Skeletal muscle cell (primary cell): ENCODE measurements at regions not wholly inside any gene's neighbourhood (a gene's known extent, or its start where the extent isn't known, plus 50 kb on each side); places are given as distances from the start of the nearest gene placed in this dataset.
A peak's percentile ranks its signal among the peaks of the same experiment; 100 is the strongest.

Experiments
- DNase-seq: peaks from one replicate; pipeline ENCODE4 v3.0.0-alpha.2; 2010; ENCODE audit warnings: low read depth
- H3K4me3 ChIP-seq: 2 replicates; pipeline ENCODE4 v1.5.1; 2011; ENCODE audit warnings: low read depth, mild to moderate bottlenecking, control low read depth, low read length, moderate library complexity

DNA sequence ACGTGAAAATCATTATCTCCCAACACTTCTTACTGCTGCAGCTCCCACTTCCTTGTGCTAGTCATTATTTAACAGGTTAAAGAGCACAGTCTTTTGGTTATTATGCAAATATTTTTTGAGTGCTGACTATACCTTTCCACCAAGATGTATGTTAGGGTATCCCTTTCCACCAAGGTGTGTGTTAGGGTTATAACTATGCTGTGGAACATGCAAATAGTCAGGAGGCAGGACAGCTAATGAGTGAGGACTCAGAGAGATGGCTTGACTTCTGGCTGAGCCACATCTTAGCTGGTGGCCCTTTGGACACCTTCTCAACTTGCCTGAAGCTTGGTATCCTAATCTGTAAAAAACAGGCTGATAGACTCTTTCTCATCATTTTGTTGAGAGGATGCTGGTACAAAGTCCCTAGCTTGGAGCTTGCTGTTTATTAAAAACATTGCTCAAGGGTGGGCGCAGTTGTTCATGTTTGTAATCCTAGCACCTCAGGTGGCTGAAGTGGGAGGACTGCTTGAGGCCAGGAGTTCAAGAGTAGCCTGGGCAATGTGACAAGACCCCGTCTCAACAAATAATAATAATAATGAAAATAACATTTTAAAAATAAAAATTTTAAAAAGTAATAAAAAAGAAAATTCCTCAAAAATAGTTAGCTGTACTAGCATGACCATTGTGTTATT lies 160.5 kb upstream of the ADAMTS9 start:
- DNase-seq, result no peak
- no peak overlapping the region for H3K4me3 ChIP-seq

- no peak for DNase-seq
- no peak overlapping the region for H3K4me3 ChIP-seq
Measured at GRCh38 chr3:64844558-64844957, 156.8 kb upstream of the ADAMTS9 start.

GRCh38 chr3:64837986-64838735 lies 150.4 kb upstream of the ADAMTS9 start:
- H3K4me3 ChIP-seq, result no peak overlapping the region
- no peak for DNase-seq

DNA sequence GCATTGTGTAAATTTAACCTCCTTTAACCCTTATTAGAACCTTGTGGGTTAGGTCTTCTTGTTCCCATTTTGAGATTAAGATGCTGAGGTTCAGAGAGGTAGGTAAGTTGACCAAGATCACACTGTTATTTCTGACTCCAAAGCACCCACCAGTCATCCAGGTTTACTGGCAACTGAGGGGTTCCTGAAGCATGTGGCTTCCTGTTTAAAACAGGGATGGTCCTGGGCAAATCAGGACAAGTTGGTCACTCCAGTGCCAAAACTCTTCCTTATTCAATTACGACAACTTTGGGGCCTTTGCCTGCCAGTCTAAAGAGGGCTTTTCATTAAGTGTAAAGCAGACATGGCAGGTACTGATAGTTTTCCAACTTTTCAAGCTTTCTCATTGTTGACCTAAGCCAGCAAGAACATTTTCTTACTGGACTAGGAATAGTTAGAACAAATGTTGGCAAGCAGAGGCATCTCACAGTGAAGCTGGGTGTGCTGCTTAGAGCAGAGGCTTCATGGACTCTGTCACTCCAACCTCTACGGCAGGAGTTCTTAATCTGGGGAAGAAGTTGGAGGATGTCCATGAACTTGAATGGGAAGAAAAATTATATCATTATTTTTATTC lies 149.4 kb upstream of the ADAMTS9 start:
- no peak overlapping the region for H3K4me3 ChIP-seq
- DNase-seq, result no peak

DNA sequence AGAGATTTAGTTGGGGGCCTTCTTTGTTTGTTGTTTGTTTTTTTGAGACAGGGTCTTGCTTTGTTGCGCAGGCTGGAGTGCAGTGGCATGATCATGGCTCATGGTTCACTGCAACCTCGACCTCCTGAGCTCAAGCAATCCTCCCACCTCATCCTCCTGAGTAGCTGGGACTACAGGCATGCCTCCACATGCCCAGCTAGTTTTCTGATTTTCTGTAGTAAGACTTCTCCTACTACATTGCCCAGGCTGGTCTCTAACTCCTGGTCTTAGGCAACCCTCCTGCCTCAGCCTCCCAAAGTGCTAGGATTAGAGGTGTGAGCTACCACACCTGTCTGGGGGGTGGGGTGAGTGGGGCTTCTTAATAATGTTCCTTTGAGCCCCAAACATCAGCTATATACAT lies 148.3 kb upstream of the ADAMTS9 start:
- H3K4me3 ChIP-seq, result no peak overlapping the region
- DNase-seq, result no peak

- DNase-seq, result no peak
- H3K4me3 ChIP-seq, result no peak overlapping the region
Measured at GRCh38 chr3:64832098-64832497, 144.3 kb upstream of the ADAMTS9 start.

DNA sequence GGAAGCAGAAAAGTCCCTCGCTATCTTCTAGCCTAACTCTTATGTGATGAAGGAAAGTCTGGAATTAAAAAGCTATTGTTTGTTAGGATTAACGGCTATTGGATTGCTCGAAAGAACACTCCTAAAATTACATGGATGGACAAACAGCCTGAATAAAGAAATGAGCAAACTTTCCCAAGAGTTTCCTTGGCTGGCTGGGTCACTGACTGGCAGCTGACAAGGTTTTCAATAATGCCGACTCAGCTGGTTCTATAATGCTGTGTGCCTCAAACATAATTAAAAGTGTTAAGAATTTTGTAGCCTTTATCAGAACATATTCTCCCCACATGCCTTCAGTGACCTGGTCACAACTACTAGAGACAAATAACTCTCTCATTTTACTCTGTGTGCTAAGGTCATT lies 142.9 kb upstream of the ADAMTS9 start:
- DNase-seq, result no peak
- no peak overlapping the region for H3K4me3 ChIP-seq

- DNase-seq, result no peak
- no peak overlapping the region for H3K4me3 ChIP-seq
Measured at GRCh38 chr3:64829331-64829730, 141.5 kb upstream of the ADAMTS9 start.

- H3K4me3 ChIP-seq, result no peak overlapping the region
- DNase-seq, result no peak
Measured at GRCh38 chr3:64828276-64828675, 140.5 kb upstream of the ADAMTS9 start.

DNA sequence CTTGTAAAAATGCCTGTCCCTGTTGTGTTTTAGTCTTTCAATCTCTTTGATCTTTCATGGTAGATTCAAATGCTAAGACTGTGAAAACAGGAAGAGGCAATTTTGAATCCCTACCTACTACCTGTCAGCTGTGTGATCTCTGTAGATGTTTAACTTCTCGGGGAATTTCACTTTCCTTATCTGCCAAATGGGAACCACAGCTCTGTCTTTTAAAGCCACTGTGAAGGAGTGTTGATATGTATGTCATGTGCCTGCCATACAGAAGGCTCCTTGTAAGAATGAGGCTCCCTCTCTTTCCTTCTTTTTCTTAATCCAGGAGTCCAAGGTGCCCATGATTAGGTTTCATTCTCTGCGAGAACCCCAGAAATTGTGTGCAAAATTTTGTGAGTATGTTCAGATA lies 139.6 kb upstream of the ADAMTS9 start:
- no peak for DNase-seq
- H3K4me3 ChIP-seq, result no peak overlapping the region

DNA sequence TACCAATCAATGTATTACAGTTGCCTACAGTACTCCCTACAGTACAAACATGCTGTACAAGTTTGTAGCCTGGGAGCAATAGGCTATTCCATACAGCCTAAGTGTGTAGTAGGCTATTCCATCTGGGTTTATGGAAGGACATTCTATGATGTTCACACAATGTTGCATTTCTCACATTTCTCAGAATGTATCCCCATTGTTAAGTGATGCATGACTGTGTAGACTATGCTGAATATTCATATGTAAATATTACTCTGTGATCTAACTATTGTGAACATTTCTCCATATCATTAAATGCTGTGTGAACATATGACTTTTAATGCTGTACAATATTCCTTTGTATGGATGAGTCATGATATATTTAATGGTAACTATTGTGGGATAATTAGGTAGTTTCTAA lies 139.2 kb upstream of the ADAMTS9 start:
- no peak overlapping the region for H3K4me3 ChIP-seq
- no peak for DNase-seq

GRCh38 chr3:64825404-64826120 lies 137.8 kb upstream of the ADAMTS9 start:
- no peak for DNase-seq
- H3K4me3 ChIP-seq, result no peak overlapping the region

DNA sequence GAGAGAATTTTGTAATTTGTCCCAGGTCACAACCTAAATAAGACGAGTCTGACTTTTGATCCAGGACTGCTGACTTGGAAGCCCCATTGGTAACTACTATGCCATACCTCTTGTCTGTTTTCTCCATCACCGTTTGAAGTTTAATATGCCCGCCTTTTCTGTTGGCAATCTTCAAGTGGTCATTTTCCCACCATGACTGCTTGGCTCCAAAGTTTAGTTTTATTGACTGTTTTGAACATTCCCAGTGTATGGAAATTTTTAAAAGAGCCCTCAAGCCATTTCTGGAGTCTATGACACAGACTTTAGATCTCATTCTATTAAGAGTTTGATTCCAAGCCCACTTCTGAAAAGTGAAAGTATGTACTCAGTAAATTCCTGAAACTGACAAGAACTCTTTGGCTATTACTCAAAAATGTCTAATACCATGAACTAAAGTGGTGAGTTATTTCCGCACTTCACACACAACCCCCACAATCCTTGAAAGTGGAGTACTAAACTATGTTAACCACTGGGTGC lies 136.7 kb upstream of the ADAMTS9 start:
- H3K4me3 ChIP-seq, result no peak overlapping the region
- DNase-seq, result no peak

- DNase-seq, result no peak
- no peak overlapping the region for H3K4me3 ChIP-seq
Measured at GRCh38 chr3:64818196-64818595, 130.4 kb upstream of the ADAMTS9 start.

DNA sequence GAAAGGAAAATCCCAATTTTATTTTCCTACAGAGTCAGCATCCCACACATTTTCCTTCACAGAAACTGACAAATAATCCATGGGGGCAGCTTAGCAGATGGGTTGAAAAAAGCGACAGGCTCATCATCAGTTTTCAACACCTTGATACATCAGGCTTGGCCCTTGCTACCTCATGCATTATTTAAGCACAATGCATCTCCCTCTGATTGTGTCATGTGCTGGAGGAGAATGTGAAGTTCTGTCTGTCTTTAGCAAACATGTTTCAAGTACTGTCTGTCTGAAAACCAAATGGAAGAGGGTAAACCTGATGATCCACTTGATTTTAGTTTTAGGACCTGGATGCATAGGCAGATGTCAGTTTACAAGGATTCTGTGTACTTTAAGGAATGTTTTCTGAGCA lies 128.6 kb upstream of the ADAMTS9 start:
- no peak for DNase-seq
- H3K4me3 ChIP-seq, result no peak overlapping the region

- no peak overlapping the region for H3K4me3 ChIP-seq
- DNase-seq, result no peak
Measured at GRCh38 chr3:64815789-64816188, 128.0 kb upstream of the ADAMTS9 start.

- DNase-seq, result peak; percentile 31
- H3K4me3 ChIP-seq, result no peak overlapping the region
Measured at GRCh38 chr3:64815195-64815631, 127.4 kb upstream of the ADAMTS9 start.

GRCh38 chr3:64814351-64814750 lies 126.6 kb upstream of the ADAMTS9 start:
- no peak overlapping the region for H3K4me3 ChIP-seq
- no peak for DNase-seq

DNA sequence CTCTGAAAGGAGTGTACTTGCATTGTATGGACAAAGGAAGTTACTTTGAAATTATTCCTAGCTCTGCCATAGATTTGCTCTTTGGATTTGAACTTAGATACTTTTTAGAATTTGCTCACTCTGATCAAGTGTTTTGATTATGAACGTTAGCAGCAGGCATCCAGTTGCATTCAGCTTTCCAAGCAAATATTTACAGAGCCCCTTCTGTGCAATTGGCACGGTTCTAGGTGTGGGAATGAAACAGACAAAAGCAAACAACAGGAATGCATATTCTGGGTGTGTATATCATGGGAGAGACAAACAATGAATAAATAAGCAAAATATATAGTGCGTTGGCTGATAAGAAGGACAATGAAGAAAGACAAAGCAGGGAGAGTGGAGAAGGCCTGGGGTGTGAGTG lies 125.5 kb upstream of the ADAMTS9 start:
- no peak for DNase-seq

DNA sequence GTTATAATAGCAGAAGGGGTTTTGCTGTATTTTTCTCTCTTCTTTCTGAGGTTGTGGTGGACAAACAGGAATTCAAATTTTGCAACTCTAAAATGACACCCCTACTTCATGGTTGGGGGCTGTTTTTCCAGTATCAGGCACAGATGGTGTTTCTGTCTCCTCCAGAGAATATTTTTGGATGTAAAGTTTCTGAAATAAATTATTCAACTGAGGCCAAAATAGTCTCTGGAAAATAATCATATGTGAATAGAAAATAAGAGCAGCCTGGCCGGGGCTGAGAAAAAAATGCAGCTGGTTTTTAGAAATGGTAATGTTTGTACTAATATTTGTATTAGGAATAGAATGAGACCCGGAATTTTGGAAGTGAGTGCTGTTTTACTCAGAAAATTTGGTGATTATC lies 121.3 kb upstream of the ADAMTS9 start:
- DNase-seq, result no peak
- H3K4me3 ChIP-seq, result no peak overlapping the region

More for the DNA sequence above, 125.5 kb upstream of the ADAMTS9 start:
- no peak overlapping the region for H3K4me3 ChIP-seq
